ENCODE measurements at regions not wholly inside any gene's neighbourhood (a gene's known extent, or its start where the extent isn't known, plus 50 kb on each side); places are given as distances from the start of the nearest gene placed in this dataset.

GRCh38 chr12:85422762-85423161 is 142.7 kb downstream of the ALX1 start:
- TF ChIP-seq CTCF (conservative IDR thresholded peaks at IDR 0.05; ENCODE audit: low read length): no peak
- no peak for TF ChIP-seq EZH2phosphoT487 (IDR thresholded peaks at IDR 0.05; ENCODE audit: borderline replicate concordance, low read depth, low read length)

Data from OCI-LY7 (cell line).